HepG2 (cell line): ENCODE measurements at regions not wholly inside any gene's neighbourhood (a gene's known extent, or its start where the extent isn't known, plus 50 kb on each side); places are given as distances from the start of the nearest gene placed in this dataset.

Experiments
- GTF2F1 ChIP-seq: fragments of 150-350 bp; IDR thresholded peaks from 2 replicates; pipeline ENCODE4 v1.6.1; 2014; ENCODE audit warnings: low read length
- IRF1 ChIP-seq: sonication (generic); formaldehyde crosslinking; IDR thresholded peaks from 2 replicates; pipeline ENCODE4 v1.4.0; 2020; ENCODE audit warnings: low read depth, mild to moderate bottlenecking, missing genetic modification reagents
- MYC ChIP-seq: sonication (generic); formaldehyde crosslinking; IDR thresholded peaks from 2 replicates; pipeline ENCODE4 v1.9.0; 2021; ENCODE audit warnings: missing genetic modification reagents, borderline replicate concordance
- PAF1 ChIP-seq: IDR thresholded peaks from 2 replicates; pipeline ENCODE4 v1.6.1; 2016; ENCODE audit warnings: missing genetic modification reagents, missing compliant biosample characterization
- PHB2 ChIP-seq: fragments of 450-650 bp; IDR thresholded peaks from 2 replicates; pipeline ENCODE4 v1.6.1; 2018; ENCODE audit not compliant: partially characterized antibody
- ZBTB7B ChIP-seq: sonication (generic); formaldehyde crosslinking; IDR thresholded peaks from 2 replicates; pipeline ENCODE4 v1.4.0; 2020; ENCODE audit warnings: missing genetic modification reagents
- ZNF24 ChIP-seq: fragments of 450-650 bp; IDR thresholded peaks from 2 replicates; pipeline ENCODE4 v1.6.1; 2017; ENCODE audit warnings: antibody characterized with exemption, mild to moderate bottlenecking
- ZNF362 ChIP-seq: sonication (generic); formaldehyde crosslinking; IDR thresholded peaks from 2 replicates; pipeline ENCODE4 v1.4.0; 2020; ENCODE audit warnings: missing genetic modification reagents, mild to moderate bottlenecking, borderline replicate concordance
- ZNF609 ChIP-seq: sonication (generic); formaldehyde crosslinking; IDR thresholded peaks from 2 replicates; pipeline ENCODE4 v1.4.0; 2020; ENCODE audit warnings: mild to moderate bottlenecking, missing genetic modification reagents, borderline replicate concordance
- ZNF629 ChIP-seq: sonication (generic); formaldehyde crosslinking; conservative IDR thresholded peaks from 2 replicates; pipeline ENCODE4 v1.5.0; 2020; ENCODE audit warnings: missing genetic modification reagents

- TF ChIP-seq ZNF24 (no peak), ZNF362 (no peak), ZBTB7B (no peak), ZNF629 (CRISPR knock-in tag) (no peak), PHB2 (no peak), IRF1 (CRISPR knock-in tag) (no peak), ZNF609 (CRISPR knock-in tag) (no peak), GTF2F1 (no peak), PAF1 (CRISPR knock-in tag) (no peak), MYC (no peak)
Observed at GRCh38 chr4:162450531-162451035, 286.8 kb upstream of the FSTL5 start (continued).
